ENCODE measurements at regions not wholly inside any gene's neighbourhood (a gene's known extent, or its start where the extent isn't known, plus 50 kb on each side); places are given as distances from the start of the nearest gene placed in this dataset.

DNA sequence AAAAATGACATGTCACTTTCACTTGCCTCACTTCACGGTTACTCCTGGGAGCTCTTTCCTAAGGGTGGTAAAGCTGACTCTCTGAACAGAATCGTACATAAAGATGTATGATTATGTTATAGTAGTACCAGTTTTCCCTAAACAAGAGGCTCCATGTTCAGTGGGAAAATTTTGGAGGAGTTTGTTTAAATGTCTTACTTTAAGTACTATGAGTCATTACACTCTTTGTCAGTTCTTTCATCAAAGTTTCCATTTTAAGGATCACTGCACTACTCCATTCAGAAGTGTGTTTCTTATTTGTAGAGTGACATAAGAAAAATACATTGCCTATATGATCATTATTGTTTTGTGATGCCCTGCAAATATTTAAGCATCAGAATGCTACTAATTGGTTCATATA is 121.1 kb upstream of the FIGN start:
- ChIA-PET RAD21 (ENCODE audit: low non-redundant PET in 1 of 2, low total read pairs in 2 of 2, uncharacterized antibody in 2 of 2, unreplicated experiment in 2 of 2) (no interaction called here), CTCF (interaction anchor here (1.3 kb wide), 1 partner anchor 22 kb away, joined by 3 read pairs; no protein-coding TSS in a partner anchor), POLR2A (no interaction called here)
- Histone ChIP-seq H3K4me3 (replicated peaks in 1 of 2; ENCODE audit: low read depth in 1 of 2, low read length in 2 of 2) (no peak overlapping the region), H3K9me2 (ENCODE audit: insufficient read depth) (no peaks in the 10 kb centered on the region), H4K20me1 (ENCODE audit: insufficient read depth) (0 out of 2 replicates have a peak, but pooled peaks cover 4% of the 10 kb centered on the region), H3K9ac (ENCODE audit: low read length) (no peak overlapping the region), H3K4me2 (ENCODE audit: low read length) (no peak overlapping the region), H3K9me3 (ENCODE audit: control insufficient read depth in 1 of 2, insufficient read depth in 1 of 2, low read depth in 1 of 2, low read length in 2 of 2) (no peaks in the 10 kb centered on the region), H2AFZ (ENCODE audit: low read depth, low read length, poor library complexity, severe bottlenecking) (no peak overlapping the region), H3K27ac (ENCODE audit: low read depth, low read length) (no peak overlapping the region), H3K36me3 (ENCODE audit: control insufficient read depth in 1 of 2, insufficient read depth in 2 of 2, low read length in 2 of 2) (no peaks in the 10 kb centered on the region), H3K27me3 (ENCODE audit: insufficient read depth, low read length) (peaks cover 15% of the 10 kb centered on the region; the same call in 1 of the 2 replicates), H3K4me1 (ENCODE audit: control insufficient read depth in 1 of 2, insufficient read depth in 2 of 2, low read length in 2 of 2) (no peaks in the 10 kb centered on the region), H3K79me2 (ENCODE audit: insufficient read depth, low read length) (no peaks in the 10 kb centered on the region)
- intact Hi-C loops (cut with micrococcal nuclease): no loop called here
- BruUV-seq (replicated peaks): no TSS peak
- ATAC-seq (no peak), DNase-seq (ENCODE audit: low read depth, low spot score) (no peak)
- TF ChIP-seq, protein P1, sequence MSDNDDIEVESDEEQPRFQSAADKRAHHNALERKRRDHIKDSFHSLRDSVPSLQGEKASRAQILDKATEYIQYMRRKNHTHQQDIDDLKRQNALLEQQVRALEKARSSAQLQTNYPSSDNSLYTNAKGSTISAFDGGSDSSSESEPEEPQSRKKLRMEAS (IDR thresholded peaks at IDR 0.05): no peak
- TF ChIP-seq ELF1 (IDR thresholded peaks at IDR 0.05; ENCODE audit: borderline replicate concordance, low read depth): no peak
- TF ChIP-seq POLR2A (IDR thresholded peaks at IDR 0.05; ENCODE audit: borderline replicate concordance, extremely low read depth, insufficient read depth, insufficient read length): no peak
- no peak for TF ChIP-seq SP1 (IDR thresholded peaks at IDR 0.05; ENCODE audit: low read depth)
- TF ChIP-seq ZFX (IDR thresholded peaks at IDR 0.05): no peak
- TF ChIP-seq, protein P2, sequence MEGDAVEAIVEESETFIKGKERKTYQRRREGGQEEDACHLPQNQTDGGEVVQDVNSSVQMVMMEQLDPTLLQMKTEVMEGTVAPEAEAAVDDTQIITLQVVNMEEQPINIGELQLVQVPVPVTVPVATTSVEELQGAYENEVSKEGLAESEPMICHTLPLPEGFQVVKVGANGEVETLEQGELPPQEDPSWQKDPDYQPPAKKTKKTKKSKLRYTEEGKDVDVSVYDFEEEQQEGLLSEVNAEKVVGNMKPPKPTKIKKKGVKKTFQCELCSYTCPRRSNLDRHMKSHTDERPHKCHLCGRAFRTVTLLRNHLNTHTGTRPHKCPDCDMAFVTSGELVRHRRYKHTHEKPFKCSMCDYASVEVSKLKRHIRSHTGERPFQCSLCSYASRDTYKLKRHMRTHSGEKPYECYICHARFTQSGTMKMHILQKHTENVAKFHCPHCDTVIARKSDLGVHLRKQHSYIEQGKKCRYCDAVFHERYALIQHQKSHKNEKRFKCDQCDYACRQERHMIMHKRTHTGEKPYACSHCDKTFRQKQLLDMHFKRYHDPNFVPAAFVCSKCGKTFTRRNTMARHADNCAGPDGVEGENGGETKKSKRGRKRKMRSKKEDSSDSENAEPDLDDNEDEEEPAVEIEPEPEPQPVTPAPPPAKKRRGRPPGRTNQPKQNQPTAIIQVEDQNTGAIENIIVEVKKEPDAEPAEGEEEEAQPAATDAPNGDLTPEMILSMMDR (IDR thresholded peaks at IDR 0.05 in 2 of 3, conservative IDR thresholded peaks at IDR 0.05 in 1 of 3; ENCODE audit: borderline replicate concordance in 1 of 3, insufficient read depth in 1 of 3, low read depth in 2 of 3, low read length in 2 of 3): no peak
- TF ChIP-seq, protein P3, sequence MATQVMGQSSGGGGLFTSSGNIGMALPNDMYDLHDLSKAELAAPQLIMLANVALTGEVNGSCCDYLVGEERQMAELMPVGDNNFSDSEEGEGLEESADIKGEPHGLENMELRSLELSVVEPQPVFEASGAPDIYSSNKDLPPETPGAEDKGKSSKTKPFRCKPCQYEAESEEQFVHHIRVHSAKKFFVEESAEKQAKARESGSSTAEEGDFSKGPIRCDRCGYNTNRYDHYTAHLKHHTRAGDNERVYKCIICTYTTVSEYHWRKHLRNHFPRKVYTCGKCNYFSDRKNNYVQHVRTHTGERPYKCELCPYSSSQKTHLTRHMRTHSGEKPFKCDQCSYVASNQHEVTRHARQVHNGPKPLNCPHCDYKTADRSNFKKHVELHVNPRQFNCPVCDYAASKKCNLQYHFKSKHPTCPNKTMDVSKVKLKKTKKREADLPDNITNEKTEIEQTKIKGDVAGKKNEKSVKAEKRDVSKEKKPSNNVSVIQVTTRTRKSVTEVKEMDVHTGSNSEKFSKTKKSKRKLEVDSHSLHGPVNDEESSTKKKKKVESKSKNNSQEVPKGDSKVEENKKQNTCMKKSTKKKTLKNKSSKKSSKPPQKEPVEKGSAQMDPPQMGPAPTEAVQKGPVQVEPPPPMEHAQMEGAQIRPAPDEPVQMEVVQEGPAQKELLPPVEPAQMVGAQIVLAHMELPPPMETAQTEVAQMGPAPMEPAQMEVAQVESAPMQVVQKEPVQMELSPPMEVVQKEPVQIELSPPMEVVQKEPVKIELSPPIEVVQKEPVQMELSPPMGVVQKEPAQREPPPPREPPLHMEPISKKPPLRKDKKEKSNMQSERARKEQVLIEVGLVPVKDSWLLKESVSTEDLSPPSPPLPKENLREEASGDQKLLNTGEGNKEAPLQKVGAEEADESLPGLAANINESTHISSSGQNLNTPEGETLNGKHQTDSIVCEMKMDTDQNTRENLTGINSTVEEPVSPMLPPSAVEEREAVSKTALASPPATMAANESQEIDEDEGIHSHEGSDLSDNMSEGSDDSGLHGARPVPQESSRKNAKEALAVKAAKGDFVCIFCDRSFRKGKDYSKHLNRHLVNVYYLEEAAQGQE (IDR thresholded peaks at IDR 0.05; ENCODE audit: low read depth): no peak
- no peak for TF ChIP-seq SRF (IDR thresholded peaks at IDR 0.05; ENCODE audit: low read depth)
- TF ChIP-seq EZH2 (IDR thresholded peaks at IDR 0.05): no peak
- TF ChIP-seq, protein P4, sequence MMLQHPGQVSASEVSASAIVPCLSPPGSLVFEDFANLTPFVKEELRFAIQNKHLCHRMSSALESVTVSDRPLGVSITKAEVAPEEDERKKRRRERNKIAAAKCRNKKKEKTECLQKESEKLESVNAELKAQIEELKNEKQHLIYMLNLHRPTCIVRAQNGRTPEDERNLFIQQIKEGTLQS (IDR thresholded peaks at IDR 0.05): no peak
- TF ChIP-seq EGR1 (IDR thresholded peaks at IDR 0.05; ENCODE audit: low read depth): no peak
- TF ChIP-seq RAD21 (IDR thresholded peaks at IDR 0.05; ENCODE audit: low read depth): no peak
